HCT116 (cell line): ENCODE measurements at regions not wholly inside any gene's neighbourhood (a gene's known extent, or its start where the extent isn't known, plus 50 kb on each side); places are given as distances from the start of the nearest gene placed in this dataset.

Experiments
- ATAC-seq: fragments of 200-7000 bp; cut with Tn5 transposase; 2 replicates; pipeline ENCODE4 v1.9.1; 2020; ENCODE audit warnings: mild to moderate bottlenecking, moderate library complexity
- BruUV-seq: library from RNA; stranded (reverse); fragments of 400-500 nt; replicated peaks from 2 replicates; lab custom pipeline; 2021; lab: Mats Ljungman, UMichigan
- CTCF ChIA-PET: fragments of 300-600 bp; sonication (Branson Sonifier 250); formaldehyde crosslinking; loops from one replicate; lab custom pipeline; 2021; ENCODE audit warnings: antibody characterized with exemption; lab: Charles Lee
- POLR2A ChIA-PET: fragments of 300-600, 350-600 bp; sonication (Branson Sonifier 250); formaldehyde crosslinking; loops from one replicate; lab custom pipeline; 2021; ENCODE audit warnings: antibody characterized with exemption; lab: Charles Lee
- RAD21 ChIA-PET, 2 experiments: fragments of 300-600 bp; sonication (Branson Sonifier 250); formaldehyde crosslinking; loops; one replicate each; lab custom pipeline; 2023; ENCODE audit warnings: low total read pairs in 2 of 2; ENCODE audit not compliant: uncharacterized antibody in 2 of 2, unreplicated experiment in 2 of 2, low non-redundant PET in 1 of 2; lab: Charles Lee
- DNase-seq: peaks from one replicate; pipeline ENCODE4 v3.0.0-alpha.2; 2010; ENCODE audit warnings: low read depth, low spot score
- H2AFZ ChIP-seq: fragments of 200-600 bp; shearing (Covaris generic), sonication (generic); 2 replicates; pipeline ENCODE4 v1.6.1; 2017; ENCODE audit warnings: low read depth, mixed run types, mixed read lengths, antibody characterized with exemption, low read length; ENCODE audit not compliant: poor library complexity, severe bottlenecking
- H3K27ac ChIP-seq: 2 replicates; pipeline ENCODE4 v1.5.1; 2012; ENCODE audit warnings: low read depth, low read length
- H3K27me3 ChIP-seq: fragments of 200-600 bp; sonication (generic); 2 replicates; pipeline ENCODE4 v1.6.1; 2016; ENCODE audit warnings: mixed run types, low read length, mixed read lengths; ENCODE audit not compliant: insufficient read depth
- H3K36me3 ChIP-seq, 2 experiments: fragments of 200-500 bp in 1 of 2; fragments of 200-600 bp in 1 of 2; sonication (Bioruptor generic) in 1 of 2; sonication (generic) in 1 of 2; 2 replicates each; pipeline versions ENCODE4 v1.5.1 to v1.6.1; 2014 to 2016; ENCODE audit warnings: low read length in 2 of 2, inconsistent platforms in 1 of 2, mixed read lengths in 1 of 2, mixed run types in 1 of 2; ENCODE audit not compliant: insufficient read depth in 2 of 2, control insufficient read depth in 1 of 2
- H3K4me1 ChIP-seq, 2 experiments: fragments of 200-600 bp in 1 of 2; sonication (generic) in 1 of 2; 2 replicates each; pipeline versions ENCODE4 v1.5.1 to v1.6.1; 2012 to 2017; ENCODE audit warnings: low read length in 2 of 2, inconsistent platforms in 1 of 2, mild to moderate bottlenecking in 1 of 2, mixed read lengths in 1 of 2, mixed run types in 1 of 2, moderate library complexity in 1 of 2; ENCODE audit not compliant: insufficient read depth in 2 of 2, control insufficient read depth in 1 of 2
- H3K4me2 ChIP-seq: fragments of 200-600 bp; sonication (generic); 2 replicates; pipeline ENCODE4 v1.6.1; 2017; ENCODE audit warnings: mixed run types, low read length, mixed read lengths
- H3K4me3 ChIP-seq, 2 experiments: fragments of 200-600 bp in 1 of 2; sonication (generic) in 1 of 2; replicated peaks in 1 of 2; 2 replicates each; pipeline ENCODE4 v1.5.1; 2011 to 2016; ENCODE audit warnings: low read length in 2 of 2, control low read depth in 1 of 2, low read depth in 1 of 2, mild to moderate bottlenecking in 1 of 2, mixed read lengths in 1 of 2, mixed run types in 1 of 2
- H3K79me2 ChIP-seq: fragments of 200-600 bp; sonication (generic); 2 replicates; pipeline ENCODE4 v1.6.1; 2017; ENCODE audit warnings: mild to moderate bottlenecking, mixed run types, low read length, moderate library complexity, mixed read lengths; ENCODE audit not compliant: insufficient read depth
- H3K9ac ChIP-seq: fragments of 200-600 bp; sonication (generic); 2 replicates; pipeline ENCODE4 v1.6.1; 2016; ENCODE audit warnings: low read length, mixed read lengths
- H3K9me2 ChIP-seq: fragments of 200-600 bp; sonication (generic), shearing (Covaris generic); 2 replicates; pipeline ENCODE4 v1.6.1; 2017; ENCODE audit warnings: mixed run types, mild to moderate bottlenecking, moderate library complexity; ENCODE audit not compliant: insufficient read depth
- H3K9me3 ChIP-seq, 2 experiments: fragments of 200-500 bp in 1 of 2; fragments of 200-600 bp in 1 of 2; sonication (Bioruptor generic) in 1 of 2; sonication (generic) in 1 of 2; 2 replicates each; pipeline ENCODE4 v1.6.1; 2014 to 2017; ENCODE audit warnings: low read length in 2 of 2, mixed read lengths in 2 of 2, inconsistent platforms in 1 of 2, low read depth in 1 of 2, mild to moderate bottlenecking in 1 of 2, mixed run types in 1 of 2, moderate library complexity in 1 of 2; ENCODE audit not compliant: control insufficient read depth in 1 of 2, insufficient read depth in 1 of 2
- H4K20me1 ChIP-seq: fragments of 200-600 bp; sonication (generic), shearing (Covaris generic); 2 replicates; pipeline ENCODE4 v1.6.1; 2017; ENCODE audit warnings: mixed run types, mild to moderate bottlenecking, moderate library complexity; ENCODE audit not compliant: insufficient read depth
- FOSL1 ChIP-seq: IDR thresholded peaks from 2 replicates; pipeline ENCODE4 v1.6.1; 2012; ENCODE audit warnings: low read depth
- RAD21 ChIP-seq: IDR thresholded peaks from 2 replicates; pipeline ENCODE4 v1.6.1; 2012; ENCODE audit warnings: low read depth, mild to moderate bottlenecking
- SIN3A ChIP-seq: IDR thresholded peaks from 2 replicates; pipeline ENCODE4 v1.6.1; 2012; ENCODE audit warnings: low read depth
- SP1 ChIP-seq: IDR thresholded peaks from 2 replicates; pipeline ENCODE4 v1.6.1; 2012; ENCODE audit warnings: low read depth
- intact Hi-C: fragments of 100-400 bp; cut with micrococcal nuclease; formaldehyde crosslinking; loops from 2 replicates; pipeline ENCODE4 v1.10.0; 2022
- TF ChIP-seq, protein P1 (sequence below): IDR thresholded peaks from 2 replicates; pipeline ENCODE4 v1.6.1; 2012

GRCh38 chr3:177602601-177603147, 405.4 kb upstream of the TBL1XR1 start:
- POLR2A ChIA-PET: no interaction called here
- Histone ChIP-seq H3K36me3 (no peaks in the 10 kb centered on the region), H3K9ac (no peak overlapping the region), H3K27ac (no peak overlapping the region), H2AFZ (no peak overlapping the region), H4K20me1 (no peaks in the 10 kb centered on the region), H3K9me3 (no peaks in the 10 kb centered on the region), H3K4me1 (peaks cover 8 to 13% of the 10 kb centered on the region in 2 experiments; a peak in 3 of 4 replicates), H3K27me3 (no peaks in the 10 kb centered on the region), H3K4me3 (no peak overlapping the region), H3K79me2 (no peaks in the 10 kb centered on the region), H3K4me2 (peak overlapping the region; percentile 32), H3K9me2 (no peaks in the 10 kb centered on the region)
- peak; percentile 24; the same call in 1 of the 2 replicates for TF ChIP-seq FOSL1
- TF ChIP-seq, protein P1, sequence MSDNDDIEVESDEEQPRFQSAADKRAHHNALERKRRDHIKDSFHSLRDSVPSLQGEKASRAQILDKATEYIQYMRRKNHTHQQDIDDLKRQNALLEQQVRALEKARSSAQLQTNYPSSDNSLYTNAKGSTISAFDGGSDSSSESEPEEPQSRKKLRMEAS: no peak
- TF ChIP-seq SP1: peak; percentile 11; the same call in 1 of the 2 replicates
- DNase-seq (no peak), ATAC-seq (no peak)
- CTCF ChIA-PET: no interaction called here
- RAD21 ChIA-PET: no interaction called here
- no TSS peak for BruUV-seq
- intact Hi-C loops: no loop called here

GRCh38 chr3:177603148-177603603, 405.9 kb upstream of the TBL1XR1 start:
- no peak overlapping the region for H2AFZ ChIP-seq

More at GRCh38 chr3:177603148-177603603, 405.9 kb upstream of the TBL1XR1 start:
- peak overlapping the region; percentile 32; the same call in 1 of the 2 replicates for H3K4me2 ChIP-seq
- no peaks in the 10 kb centered on the region for H3K36me3 ChIP-seq
- DNase-seq (no peak), ATAC-seq (no peak)
- intact Hi-C loops: no loop called here
- ChIA-PET RAD21 (no interaction called here), CTCF (no interaction called here), POLR2A (no interaction called here)
- no TSS peak for BruUV-seq
- H3K4me3 ChIP-seq: no peak overlapping the region
- no peak overlapping the region for H3K27ac ChIP-seq
- H3K4me1 ChIP-seq: peaks cover 8 to 11% of the 10 kb centered on the region in 2 experiments; a peak in 3 of 4 replicates
- no peaks in the 10 kb centered on the region for H3K9me2 ChIP-seq
- no peaks in the 10 kb centered on the region for H4K20me1 ChIP-seq
- H3K79me2 ChIP-seq: no peaks in the 10 kb centered on the region
- no peaks in the 10 kb centered on the region for H3K9me3 ChIP-seq
- TF ChIP-seq SIN3A (no peak), RAD21 (no peak)
- no peaks in the 10 kb centered on the region for H3K27me3 ChIP-seq
- no peak overlapping the region for H3K9ac ChIP-seq
